Cardiac muscle cell (in vitro differentiated cells and primary cell): ENCODE measurements at regions not wholly inside any gene's neighbourhood (a gene's known extent, or its start where the extent isn't known, plus 50 kb on each side); places are given as distances from the start of the nearest gene placed in this dataset.
"Not testable (repeated sequence)": the region's sequence is repeated elsewhere in the genome, so short reads cannot be mapped to it uniquely, and the experiment has no call there.

Experiments used
- DNase-seq, 2 donors: peaks; one replicate each; pipeline versions ENCODE4 v3.0.0 to v3.0.0-alpha.2; 2010 to 2017; ENCODE audit warnings: low read depth in 1 of 2, low spot score in 1 of 2
- H3K27ac ChIP-seq: fragments of 200-600 bp; sonication (generic); 2 replicates; pipeline ENCODE4 v1.5.1; 2016
- H3K27me3 ChIP-seq: fragments of 200-600 bp; sonication (generic); 2 replicates; pipeline ENCODE4 v1.6.0; 2016; ENCODE audit warnings: control low read depth
- H3K36me3 ChIP-seq: fragments of 200-600 bp; sonication (generic); 2 replicates; pipeline ENCODE4 v1.5.1; 2016; ENCODE audit warnings: control low read depth
- H3K4me1 ChIP-seq: fragments of 200-600 bp; sonication (generic); 2 replicates; pipeline ENCODE4 v1.8.1; 2017; ENCODE audit warnings: low read depth, mild to moderate bottlenecking, mixed run types
- H3K4me3 ChIP-seq: fragments of 200-600 bp; sonication (generic); 2 replicates; pipeline ENCODE4 v1.5.1; 2016; ENCODE audit warnings: mild to moderate bottlenecking
- H3K9me3 ChIP-seq: fragments of 200-600 bp; sonication (generic); 2 replicates; pipeline ENCODE4 v1.5.1; 2017; ENCODE audit warnings: low read depth, mild to moderate bottlenecking, control low read depth
- CTCF ChIP-seq: IDR thresholded peaks from 2 replicates; pipeline ENCODE4 v1.5.1; 2012; ENCODE audit warnings: low read depth, mild to moderate bottlenecking, low read length

DNA sequence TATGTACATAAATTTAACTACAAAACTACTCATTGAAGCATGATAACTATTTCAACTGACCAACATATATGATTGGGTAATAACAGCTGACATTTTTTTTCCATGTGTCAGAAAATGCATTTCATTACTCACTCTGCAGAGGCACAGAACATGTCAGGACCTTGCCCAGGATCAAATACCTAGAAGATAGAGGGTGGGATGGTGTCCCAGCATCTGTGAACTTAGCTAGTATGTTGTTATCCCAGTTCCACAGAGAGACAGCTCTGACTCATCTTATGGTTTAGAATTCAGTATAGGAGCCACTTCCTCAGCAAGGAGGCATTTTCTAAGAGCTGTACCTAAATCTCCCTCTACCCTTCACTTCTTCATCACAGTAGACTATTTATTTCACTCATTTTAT, 1198.6 kb upstream of the ACO1 start:
- Histone ChIP-seq H3K27ac (no peak overlapping the region), H3K36me3 (no peaks in the 10 kb centered on the region), H3K9me3 (no peaks in the 10 kb centered on the region), H3K27me3 (no peaks in the 10 kb centered on the region), H3K4me3 (no peak overlapping the region), H3K4me1 (no peaks in the 10 kb centered on the region)
- peak in 1 of 2 donors; percentile 38 for DNase-seq
- no peak for TF ChIP-seq CTCF

DNA sequence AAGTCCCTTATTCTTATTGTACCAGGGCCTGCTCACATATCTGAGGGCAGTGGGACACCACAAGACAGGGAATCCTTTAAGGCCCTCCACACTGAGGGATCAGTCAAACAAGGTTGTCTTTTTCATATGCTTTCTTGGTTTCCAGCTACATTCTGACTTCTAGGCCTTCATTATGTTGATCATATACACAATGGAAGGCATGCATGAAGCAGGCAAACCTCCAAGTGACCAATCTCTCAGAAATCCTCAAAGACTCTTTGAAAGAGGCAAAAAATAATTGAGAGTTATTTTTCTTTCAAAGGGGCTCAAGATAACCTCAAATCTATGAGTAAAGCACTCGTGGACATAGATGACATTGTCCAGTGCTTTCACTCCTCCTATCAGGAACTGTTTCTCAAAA, 1195.9 kb upstream of the ACO1 start:
- no peak overlapping the region for H3K27ac ChIP-seq
- H3K4me1 ChIP-seq: no peaks in the 10 kb centered on the region
- H3K27me3 ChIP-seq: no peaks in the 10 kb centered on the region
- no peaks in the 10 kb centered on the region for H3K9me3 ChIP-seq
- no peaks in the 10 kb centered on the region for H3K36me3 ChIP-seq
- TF ChIP-seq CTCF: no peak
- no peak overlapping the region for H3K4me3 ChIP-seq
- DNase-seq: no peak

DNA sequence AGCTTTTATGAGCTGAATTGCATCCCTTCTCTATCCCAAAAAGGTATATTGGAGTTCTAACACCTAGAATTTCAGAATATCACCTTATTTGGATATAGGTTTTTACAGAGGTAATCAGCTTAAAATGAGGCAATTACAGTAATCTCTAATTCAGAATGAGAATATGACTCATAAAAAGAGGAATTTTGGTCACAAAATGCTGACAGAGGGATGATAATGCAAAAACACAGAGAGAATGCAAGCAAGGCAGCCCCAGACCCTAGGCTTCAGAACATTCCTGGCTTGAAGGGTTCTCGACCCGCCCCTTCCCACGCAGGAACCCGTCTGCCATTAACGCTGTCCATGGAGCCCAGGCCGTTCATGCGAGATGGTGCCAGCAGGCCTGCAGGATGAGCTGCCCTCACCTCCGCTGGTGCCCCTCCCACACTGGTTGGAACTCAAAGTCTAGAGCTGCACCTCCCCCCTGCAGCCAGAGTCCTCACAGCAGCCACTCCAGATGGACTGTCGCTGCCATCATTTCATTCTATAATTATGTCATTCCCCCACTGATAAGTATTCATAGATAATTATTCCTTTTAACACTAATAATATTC, 1173.4 kb upstream of the ACO1 start:
- H3K4me3 ChIP-seq: no peak overlapping the region
- H3K27me3 ChIP-seq: no peaks in the 10 kb centered on the region
- no peaks in the 10 kb centered on the region for H3K36me3 ChIP-seq
- H3K27ac ChIP-seq: no peak overlapping the region
- no peak for TF ChIP-seq CTCF
- H3K9me3 ChIP-seq: no peaks in the 10 kb centered on the region
- H3K4me1 ChIP-seq: no peaks in the 10 kb centered on the region
- DNase-seq: peak in 1 of 2 donors; percentile 45

DNA sequence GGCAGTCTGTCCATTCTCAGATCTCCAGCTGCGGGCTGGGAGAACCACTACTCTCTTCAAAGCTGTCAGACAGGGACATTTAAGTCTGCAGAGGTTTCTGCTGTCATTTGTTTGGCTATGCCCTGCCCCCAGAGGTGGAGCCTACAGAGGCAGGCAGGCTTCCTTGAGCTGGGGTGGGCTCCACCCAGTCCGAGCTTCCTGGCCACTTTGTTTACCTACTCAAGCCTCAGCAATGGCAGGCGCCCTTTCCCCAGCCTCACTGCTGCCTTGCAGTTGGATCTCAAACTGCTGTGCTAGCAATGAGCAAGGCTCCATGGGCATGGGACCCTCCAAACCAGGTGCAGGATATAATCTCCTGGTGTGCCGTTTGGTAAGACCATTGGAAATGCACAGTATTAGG, 1154.5 kb upstream of the ACO1 start:
- DNase-seq, H3K9me3 ChIP-seq, H3K4me1 ChIP-seq, H3K4me3 ChIP-seq, H3K27ac ChIP-seq, H3K36me3 ChIP-seq, H3K27me3 ChIP-seq: not testable (repeated sequence)

GRCh38 chr9:31232485-31232884, 1152.0 kb upstream of the ACO1 start:
- DNase-seq: no peak
- no peak for TF ChIP-seq CTCF
- H3K4me3 ChIP-seq: no peak overlapping the region

DNA sequence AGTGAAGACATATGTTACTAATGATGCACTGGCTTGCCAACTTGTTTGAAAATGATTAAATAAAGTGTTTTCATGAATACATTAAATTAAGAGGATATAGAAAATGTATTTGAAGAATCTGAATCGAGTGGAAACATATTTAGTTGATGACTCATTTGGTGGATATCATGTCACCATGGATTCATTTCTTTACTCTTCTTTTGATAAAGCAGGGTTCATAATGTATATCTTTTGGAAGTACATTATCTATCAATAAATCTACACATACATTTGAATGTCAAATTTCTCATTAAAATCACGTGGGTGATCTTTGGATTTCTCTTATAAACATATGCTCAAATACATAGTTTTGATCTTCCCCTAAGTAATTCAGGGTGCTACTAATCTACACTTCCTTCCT, 1148.1 kb upstream of the ACO1 start:
- TF ChIP-seq CTCF: no peak
- no peak overlapping the region for H3K4me3 ChIP-seq
- H3K4me1 ChIP-seq: no peaks in the 10 kb centered on the region
- H3K27ac ChIP-seq: no peak overlapping the region
- no peaks in the 10 kb centered on the region for H3K9me3 ChIP-seq
- no peaks in the 10 kb centered on the region for H3K27me3 ChIP-seq
- no peak for DNase-seq
- no peaks in the 10 kb centered on the region for H3K36me3 ChIP-seq

More at GRCh38 chr9:31232485-31232884, 1152.0 kb upstream of the ACO1 start:
- Histone ChIP-seq H3K27me3 (no peaks in the 10 kb centered on the region), H3K27ac (no peak overlapping the region), H3K4me1 (no peaks in the 10 kb centered on the region), H3K9me3 (no peaks in the 10 kb centered on the region), H3K36me3 (no peaks in the 10 kb centered on the region)
